ENCODE measurements at regions not wholly inside any gene's neighbourhood (a gene's known extent, or its start where the extent isn't known, plus 50 kb on each side); places are given as distances from the start of the nearest gene placed in this dataset.

- ChIA-PET POLR2A (ENCODE audit: low non-redundant PET) (no interaction called here), CTCF (no interaction called here)
- no peak for TF ChIP-seq CTCF (conservative IDR thresholded peaks at IDR 0.05; ENCODE audit: low read depth)
- DNase-seq (ENCODE audit: low spot score), result no peak
- H3K27ac ChIP-seq, result no peak overlapping the region
Observed at GRCh38 chr4:96380106-96380505, 540.2 kb downstream of the PDHA2 start.

DNA sequence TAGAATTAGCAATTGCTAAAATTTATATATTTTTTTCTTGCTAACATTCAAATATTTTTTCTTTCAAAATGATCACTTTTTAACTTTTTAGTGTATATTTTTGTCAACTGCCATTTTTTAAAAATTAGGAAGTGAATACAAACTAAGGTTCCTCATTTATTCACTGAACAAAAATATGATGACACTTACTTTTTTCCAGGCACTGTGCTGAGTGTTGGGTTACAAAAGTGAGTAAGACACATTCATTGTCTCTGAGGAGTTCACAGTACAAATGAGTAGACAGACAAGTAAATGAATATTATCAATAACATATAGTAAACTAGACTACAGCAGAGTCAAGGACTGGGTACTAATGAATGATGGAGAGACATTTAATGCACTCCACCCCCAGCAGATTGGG lies 543.5 kb downstream of the PDHA2 start:
- TF ChIP-seq CTCF (conservative IDR thresholded peaks at IDR 0.05; ENCODE audit: low read depth), result no peak
- H3K27ac ChIP-seq, result no peak overlapping the region
- no peak for DNase-seq (ENCODE audit: low spot score)
- POLR2A ChIA-PET (ENCODE audit: low non-redundant PET), result no interaction called here
- CTCF ChIA-PET, result no interaction called here

DNA sequence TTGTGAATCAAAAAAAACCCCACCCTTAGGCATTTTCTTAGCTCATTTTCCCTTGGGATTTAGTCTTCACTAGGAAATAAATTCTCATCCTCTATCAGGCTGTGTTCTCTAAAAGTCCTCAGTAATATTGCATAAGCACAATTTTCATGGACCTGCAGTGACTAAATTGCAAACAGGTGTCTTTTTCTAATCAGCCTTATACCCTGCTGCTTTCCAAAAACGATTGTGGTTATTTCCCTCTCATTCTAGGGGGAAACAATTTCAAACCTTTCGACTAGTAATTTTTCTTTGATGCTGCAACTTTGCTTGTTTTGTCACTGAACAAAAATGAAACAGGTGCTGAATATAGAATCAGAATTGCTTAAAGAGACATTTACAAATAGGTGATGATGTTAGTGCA lies 549.9 kb downstream of the PDHA2 start:
- H3K27ac ChIP-seq, result no peak overlapping the region
- no peak for DNase-seq (ENCODE audit: low spot score)
- ChIA-PET POLR2A (ENCODE audit: low non-redundant PET) (no interaction called here), CTCF (no interaction called here)
- TF ChIP-seq CTCF (conservative IDR thresholded peaks at IDR 0.05; ENCODE audit: low read depth), result no peak

- TF ChIP-seq CTCF (conservative IDR thresholded peaks at IDR 0.05; ENCODE audit: low read depth), result no peak
- H3K27ac ChIP-seq, result no peak overlapping the region
- peak; percentile 1 for DNase-seq (ENCODE audit: low spot score)
- POLR2A ChIA-PET (ENCODE audit: low non-redundant PET), result no interaction called here
- CTCF ChIA-PET, result no interaction called here
Observed at GRCh38 chr4:96390404-96390803, 550.5 kb downstream of the PDHA2 start.

- CTCF ChIA-PET, result no interaction called here
- POLR2A ChIA-PET (ENCODE audit: low non-redundant PET), result no interaction called here
- H3K27ac ChIP-seq, result no peak overlapping the region
- no peak for DNase-seq (ENCODE audit: low spot score)
- no peak for TF ChIP-seq CTCF (conservative IDR thresholded peaks at IDR 0.05; ENCODE audit: low read depth)
Observed at GRCh38 chr4:96395747-96396146, 555.9 kb downstream of the PDHA2 start.

DNA sequence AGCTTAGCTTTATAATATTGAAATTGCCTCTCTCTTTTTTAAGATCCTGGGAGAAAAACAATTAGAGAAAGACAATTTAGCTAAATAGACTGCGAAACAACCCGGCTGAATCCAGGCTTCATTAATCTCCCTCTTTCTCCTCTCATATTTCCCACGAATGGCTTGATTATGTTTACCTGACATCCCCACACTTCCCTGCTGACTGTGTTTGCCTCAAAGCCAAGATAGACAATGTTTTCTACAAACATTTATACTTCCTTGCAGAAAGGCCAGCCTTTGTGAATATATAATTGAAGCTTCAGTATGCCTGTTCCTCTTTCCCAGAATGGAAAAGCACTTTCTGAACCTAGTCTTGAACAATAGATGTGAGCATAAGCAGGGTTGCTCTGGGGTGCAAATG lies 566.8 kb downstream of the PDHA2 start:
- DNase-seq (ENCODE audit: low spot score), result no peak
- no peak for TF ChIP-seq CTCF (conservative IDR thresholded peaks at IDR 0.05; ENCODE audit: low read depth)
- H3K27ac ChIP-seq, result no peak overlapping the region
- ChIA-PET POLR2A (ENCODE audit: low non-redundant PET) (no interaction called here), CTCF (no interaction called here)

DNA sequence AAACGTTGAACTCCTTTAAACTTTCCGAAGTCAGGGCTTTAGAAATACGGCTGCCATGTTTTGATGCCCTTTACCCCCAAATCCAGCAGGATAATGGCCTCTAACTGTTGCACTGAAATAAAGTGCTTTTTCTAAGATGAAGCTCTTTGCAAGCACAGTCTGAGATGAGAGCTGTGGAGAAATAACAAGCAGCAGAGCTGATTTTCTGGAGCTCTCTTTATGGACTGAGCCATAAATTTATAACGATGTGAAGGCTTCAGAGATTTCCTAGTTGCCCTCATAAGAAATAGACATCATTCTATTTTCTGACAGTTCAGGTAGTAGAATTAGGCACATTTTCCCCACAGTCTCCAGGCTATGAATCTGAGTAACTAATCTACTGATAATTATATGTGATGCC lies 567.3 kb downstream of the PDHA2 start:
- ChIA-PET POLR2A (ENCODE audit: low non-redundant PET) (no interaction called here), CTCF (no interaction called here)
- no peak for DNase-seq (ENCODE audit: low spot score)
- TF ChIP-seq CTCF (conservative IDR thresholded peaks at IDR 0.05; ENCODE audit: low read depth), result no peak
- H3K27ac ChIP-seq, result no peak overlapping the region
